HG03442 (cell line): ENCODE measurements at regions not wholly inside any gene's neighbourhood (a gene's known extent, or its start where the extent isn't known, plus 50 kb on each side); places are given as distances from the start of the nearest gene placed in this dataset.
"Not testable (repeated sequence)": the region's sequence is repeated elsewhere in the genome, so short reads cannot be mapped to it uniquely, and the experiment has no call there.

Experiments used
- ATAC-seq: cut with Tn5 transposase; IDR thresholded peaks from one replicate; pipeline ENCODE4 v1.9.1; 2021; ENCODE audit warnings: mild to moderate bottlenecking, moderate library complexity; ENCODE audit not compliant: unreplicated experiment

DNA sequence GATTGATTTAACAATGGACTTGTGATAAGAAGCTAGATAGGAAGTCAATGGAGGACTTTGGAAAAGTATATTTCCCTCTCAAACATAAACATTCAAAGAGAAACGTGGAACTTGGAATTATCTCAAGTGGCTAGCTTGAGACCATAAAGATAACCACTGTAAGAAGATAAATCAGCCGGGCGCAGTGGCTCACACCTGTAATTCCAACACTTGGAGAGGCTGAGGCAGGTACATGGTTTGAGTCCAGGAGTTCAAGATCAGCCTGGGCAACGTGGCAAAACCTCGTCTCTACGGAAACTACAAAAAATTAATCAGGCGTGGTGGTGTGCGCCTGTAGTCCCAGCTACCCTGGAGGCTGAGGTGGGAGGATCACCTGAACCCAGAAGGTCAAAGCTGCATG, 405.9 kb upstream of the ACVR2A start:
- no peak for ATAC-seq

DNA sequence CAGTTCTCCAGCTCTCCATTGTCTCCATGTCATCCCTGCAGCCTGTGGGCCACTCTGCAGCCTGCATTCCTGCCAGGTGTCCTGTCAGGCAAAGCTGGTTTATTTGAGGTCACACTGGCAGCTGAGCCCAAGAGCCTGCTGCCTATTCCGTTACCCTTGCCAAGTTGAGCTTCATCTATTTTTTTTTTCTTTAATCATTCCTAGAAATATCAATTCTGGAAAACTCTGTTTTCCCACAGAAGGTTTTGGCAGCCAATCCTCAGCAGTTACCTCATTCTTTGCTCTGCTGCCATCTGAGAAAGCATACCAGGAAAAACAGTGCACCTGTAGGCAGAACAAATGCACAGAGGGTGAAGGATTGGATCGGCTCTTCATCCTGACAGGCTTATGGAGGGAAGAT, 411.0 kb upstream of the ACVR2A start:
- ATAC-seq: no peak

- ATAC-seq: no peak
These were observed 414.4 kb upstream of the ACVR2A start for GRCh38 chr2:147430408-147430807.

- ATAC-seq: no peak
These were observed 416.6 kb upstream of the ACVR2A start for GRCh38 chr2:147428120-147428747.

DNA sequence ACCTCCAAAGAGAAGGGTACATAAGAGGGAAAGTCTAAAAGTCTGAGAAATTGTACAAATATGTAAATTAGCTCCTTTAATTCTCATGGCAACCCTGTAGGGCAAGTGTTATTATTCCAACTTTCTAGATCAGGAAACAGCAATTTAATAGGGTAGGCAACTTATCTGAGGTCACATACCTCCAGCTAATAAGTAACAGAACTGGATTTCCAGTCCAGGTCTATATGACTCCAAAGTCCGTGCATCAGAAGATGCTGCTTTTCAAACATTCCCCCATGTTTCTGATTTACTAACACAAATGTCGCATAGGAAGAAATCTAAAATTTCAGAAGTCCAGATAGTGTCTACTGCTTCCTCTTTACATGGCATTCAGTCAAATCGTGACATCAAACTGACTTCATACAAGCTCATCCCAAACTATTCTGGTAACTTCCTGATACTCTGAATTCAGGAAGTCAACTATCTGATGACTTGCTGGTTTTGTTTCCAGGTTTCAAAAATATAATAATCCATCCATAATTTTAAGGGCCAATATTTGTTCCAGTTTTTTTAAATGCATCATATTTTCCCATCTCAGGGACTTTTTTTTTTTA, 419.3 kb upstream of the ACVR2A start:
- ATAC-seq: no peak

DNA sequence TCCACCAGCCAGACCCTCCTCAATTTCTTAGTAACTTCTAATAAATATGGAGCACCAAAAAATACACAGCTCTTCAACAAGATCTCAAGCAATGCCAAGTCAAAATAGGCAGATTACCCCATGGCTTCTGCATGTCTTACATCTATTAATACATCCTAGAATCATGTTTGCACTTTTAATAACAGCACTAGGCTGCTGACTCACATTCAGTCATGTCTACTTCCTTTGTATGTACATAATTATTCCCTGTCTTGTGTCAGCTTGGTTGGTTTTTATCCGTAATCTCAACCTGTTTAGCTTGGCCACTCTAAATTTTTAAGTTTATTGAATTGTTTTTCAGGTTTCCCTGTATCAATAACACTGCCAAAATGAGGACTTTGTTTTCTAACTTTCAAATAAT, 420.1 kb upstream of the ACVR2A start:
- ATAC-seq: no peak

DNA sequence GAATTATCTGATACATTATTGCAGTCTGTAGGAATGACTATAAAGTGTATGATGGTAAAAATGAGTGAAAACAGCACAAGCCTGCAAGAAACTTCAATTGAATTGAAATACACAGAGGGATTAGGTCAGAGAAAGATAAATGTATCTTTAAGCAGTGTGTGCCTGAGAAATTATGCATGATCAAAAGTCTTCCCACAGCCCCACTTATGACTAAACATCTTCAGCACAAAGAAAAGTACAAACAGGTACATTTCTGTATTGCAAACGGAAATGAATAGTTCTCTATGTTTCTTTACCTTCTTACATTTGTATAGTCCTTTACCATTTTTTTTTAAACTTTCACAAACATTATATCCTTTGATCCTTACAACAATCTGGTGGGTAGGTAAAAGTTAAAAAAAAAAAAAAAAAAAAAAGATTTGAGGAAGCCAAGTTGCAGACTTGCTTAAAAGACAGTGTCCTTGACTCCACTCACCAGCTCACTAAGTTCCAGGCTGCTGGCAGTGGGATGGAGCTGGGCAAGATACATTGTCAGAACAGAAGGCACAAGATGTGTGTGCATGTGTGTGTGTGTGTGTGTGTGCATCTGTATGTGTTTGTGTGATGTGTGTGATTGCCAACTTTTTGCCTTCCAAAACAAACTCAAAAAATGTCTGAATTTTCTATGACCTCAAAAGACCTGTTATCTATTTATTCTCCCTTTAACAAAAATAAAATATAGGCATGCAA, 423.7 kb upstream of the ACVR2A start:
- ATAC-seq: no peak

DNA sequence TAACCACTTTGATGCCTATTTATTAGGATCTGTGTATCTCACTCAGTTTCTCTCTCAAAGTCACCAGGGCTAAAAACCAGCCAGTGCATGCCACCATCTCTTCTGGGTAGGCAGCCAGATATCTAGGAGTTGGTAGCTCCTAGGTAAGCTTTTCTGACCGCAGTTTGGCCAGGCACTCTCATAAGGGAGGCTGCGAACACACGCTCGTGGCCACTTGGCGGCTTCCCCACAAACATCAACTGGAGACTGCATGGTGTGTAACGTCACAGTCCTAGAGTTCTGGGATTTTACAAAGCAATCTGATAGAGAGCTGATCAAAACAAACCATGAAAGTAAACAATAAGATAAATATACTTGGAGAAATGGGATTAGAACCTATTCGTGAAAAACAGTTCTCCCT, 424.3 kb upstream of the ACVR2A start:
- ATAC-seq: no peak

DNA sequence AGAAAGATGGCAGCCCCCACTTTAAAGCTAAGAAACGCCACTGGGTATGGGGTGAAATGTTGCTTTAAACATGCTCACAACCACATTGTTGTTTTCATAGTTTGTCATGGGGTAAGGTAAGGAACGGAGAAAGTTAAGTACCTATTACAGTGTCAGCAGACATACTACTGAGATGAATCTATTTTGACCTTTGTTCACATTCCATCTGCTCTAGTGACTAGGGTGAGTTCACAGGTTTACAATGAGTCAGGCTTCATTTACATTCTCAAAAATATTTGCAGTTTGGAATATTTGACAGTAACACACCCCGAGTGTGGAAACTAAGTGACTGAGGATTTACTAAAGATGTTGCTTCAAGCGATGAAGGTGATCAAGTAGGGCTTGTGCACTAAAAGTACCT, 428.7 kb upstream of the ACVR2A start:
- ATAC-seq: no peak

DNA sequence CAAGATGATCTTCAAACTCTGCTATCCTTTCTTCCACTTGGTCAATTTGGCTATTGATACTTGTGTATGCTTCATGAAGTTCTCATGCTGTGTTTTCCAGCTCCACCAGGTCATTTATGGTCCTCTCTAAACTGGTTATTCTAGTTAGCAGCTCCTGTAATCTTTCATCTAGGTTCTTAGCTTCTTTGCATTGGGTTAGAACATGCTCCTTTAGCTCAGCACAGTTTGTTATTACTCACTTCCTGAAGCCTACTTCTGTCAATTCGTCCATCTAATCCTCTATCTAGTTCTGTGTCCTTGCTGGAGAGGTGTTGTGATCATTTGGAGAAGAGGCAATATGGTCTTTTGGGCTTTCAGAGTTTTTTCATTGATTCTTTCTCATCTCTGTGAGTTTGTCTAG, 430.2 kb upstream of the ACVR2A start:
- ATAC-seq: not testable (repeated sequence)

DNA sequence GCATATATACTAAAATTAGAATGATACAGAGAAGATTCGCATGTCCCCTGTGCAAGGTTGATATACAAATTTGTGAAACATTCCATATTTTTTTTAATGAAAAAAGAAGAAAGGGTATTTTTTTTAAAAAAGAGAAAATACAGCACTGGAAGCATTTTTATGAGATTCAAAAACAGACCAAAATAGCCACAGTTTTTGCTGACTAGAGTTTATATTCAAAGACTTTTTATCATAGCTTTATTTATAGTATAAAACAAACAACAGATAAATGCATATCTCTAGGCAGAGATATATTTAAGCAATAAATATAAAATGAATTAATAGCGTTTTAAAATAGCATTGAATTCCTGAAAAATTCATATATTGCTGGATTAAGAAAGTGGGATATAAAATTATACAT, 436.5 kb upstream of the ACVR2A start:
- ATAC-seq: no peak

GRCh38 chr2:147405651-147406050, 439.2 kb upstream of the ACVR2A start:
- no peak for ATAC-seq

- no peak for ATAC-seq
These were observed 445.8 kb upstream of the ACVR2A start for GRCh38 chr2:147398996-147399395.

DNA sequence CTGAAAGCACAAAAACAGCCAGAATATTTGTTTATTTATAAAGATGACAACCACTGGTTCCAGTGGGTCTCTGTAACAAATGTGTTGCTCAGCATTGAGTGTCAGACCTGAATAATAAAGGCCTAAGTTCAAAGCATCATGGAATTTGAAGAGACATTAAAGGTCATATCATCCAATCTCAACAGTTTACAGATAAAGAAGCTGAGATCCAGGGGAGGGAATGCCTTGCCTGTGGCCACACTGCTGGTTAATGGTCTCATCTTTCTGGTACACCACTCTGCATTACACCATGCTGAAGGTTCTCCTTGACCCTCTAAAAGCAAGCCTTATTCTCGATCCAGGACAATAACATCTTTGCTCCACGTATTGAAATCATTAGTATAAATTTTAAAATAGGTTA, 446.5 kb upstream of the ACVR2A start:
- no peak for ATAC-seq

GRCh38 chr2:147396890-147397289, 447.9 kb upstream of the ACVR2A start:
- no peak for ATAC-seq

- no peak for ATAC-seq
These were observed 450.5 kb upstream of the ACVR2A start for GRCh38 chr2:147394179-147394790.

DNA sequence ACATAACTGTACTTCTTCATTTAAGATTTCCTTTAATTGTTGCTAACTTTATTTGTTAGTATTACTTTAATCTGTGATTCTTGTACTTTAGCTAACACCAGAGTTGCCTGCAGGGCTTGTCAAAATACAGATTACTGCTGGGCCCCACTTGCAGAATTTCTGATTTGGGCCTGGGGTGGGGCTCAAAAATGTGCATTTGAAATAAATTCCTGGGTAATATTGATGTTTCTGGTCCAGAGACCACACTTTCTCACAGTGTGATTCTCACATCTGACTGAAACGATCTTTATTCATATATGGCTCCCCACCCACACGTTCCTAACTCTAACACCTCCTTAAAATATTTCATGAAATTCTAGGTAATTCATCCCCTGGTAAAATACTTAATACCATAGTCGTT, 452.6 kb upstream of the ACVR2A start:
- ATAC-seq: no peak

- no peak for ATAC-seq
These were observed 454.4 kb upstream of the ACVR2A start for GRCh38 chr2:147390475-147390874.

- ATAC-seq: no peak
These were observed 455.6 kb upstream of the ACVR2A start for GRCh38 chr2:147389218-147389617.

DNA sequence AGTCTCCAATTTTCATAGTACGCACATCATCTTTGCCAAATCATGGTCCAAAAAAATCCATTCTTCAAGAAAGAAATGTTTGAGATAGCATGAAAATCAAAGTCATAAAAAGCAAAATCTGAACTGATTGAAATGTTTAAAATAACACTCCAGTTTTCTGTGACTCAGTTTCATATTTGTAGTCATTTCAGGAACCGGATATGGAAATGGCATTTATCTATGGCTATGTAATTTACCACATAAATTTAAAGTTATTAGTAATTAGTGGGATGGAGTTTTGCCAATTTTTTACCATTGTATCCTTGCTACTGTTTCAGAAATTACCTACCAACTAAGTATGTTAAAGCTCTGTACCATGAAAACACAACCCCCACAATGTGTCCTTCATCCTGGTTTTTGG, 456.6 kb upstream of the ACVR2A start:
- no peak for ATAC-seq

DNA sequence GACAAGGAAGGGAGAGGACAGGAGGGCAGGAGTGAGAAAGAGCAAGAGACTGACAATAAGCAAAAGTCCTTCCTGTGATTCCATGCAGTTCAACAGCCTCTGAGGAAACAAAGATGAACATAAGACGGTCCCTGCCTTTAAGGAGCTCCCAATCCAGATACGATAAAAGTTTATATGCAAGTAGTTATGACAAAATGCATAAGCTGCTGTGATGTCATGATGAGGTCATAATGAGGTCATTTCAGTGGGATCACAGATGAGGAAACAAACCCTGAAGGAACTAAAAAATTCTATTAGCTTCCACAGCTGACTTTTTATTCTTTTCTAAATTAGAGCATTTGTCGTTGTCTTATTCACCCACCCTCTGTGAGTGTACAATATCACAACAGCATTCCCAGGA, 458.5 kb upstream of the ACVR2A start:
- ATAC-seq: no peak

DNA sequence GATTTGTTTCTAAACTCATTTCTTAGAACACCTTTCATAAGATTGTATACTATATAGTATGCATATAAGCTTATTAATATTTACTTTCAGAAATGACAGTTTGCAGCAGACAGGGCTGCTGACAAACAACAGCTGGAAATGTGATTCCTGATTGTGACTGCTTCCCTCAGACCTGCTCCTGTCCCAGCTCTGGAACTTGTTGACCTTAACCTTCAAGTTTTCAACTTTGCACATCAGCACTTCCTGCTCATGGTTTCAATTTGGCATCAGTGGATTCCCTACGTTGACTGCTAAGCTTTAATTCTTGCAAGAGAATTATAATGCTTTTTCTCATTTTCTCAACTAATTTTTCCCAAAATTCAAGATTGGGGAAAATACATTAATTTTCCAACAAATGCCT, 459.2 kb upstream of the ACVR2A start:
- ATAC-seq: no peak
